Fibroblast of lung (primary cell): ENCODE measurements at regions not wholly inside any gene's neighbourhood (a gene's known extent, or its start where the extent isn't known, plus 50 kb on each side); places are given as distances from the start of the nearest gene placed in this dataset.
A peak's percentile ranks its signal among the peaks of the same experiment; 100 is the strongest.

Experiments used
- DNase-seq, 2 donors: peaks; one replicate each; pipeline versions ENCODE4 v3.0.0 to v3.0.0-alpha.2; 2010; ENCODE audit warnings: low read depth in 2 of 2
- H2AFZ ChIP-seq: 2 replicates; pipeline ENCODE4 v1.5.1; 2012; ENCODE audit warnings: low read length, control low read depth, inconsistent platforms
- H3K27ac ChIP-seq: 2 replicates; pipeline ENCODE4 v1.5.1; 2011; ENCODE audit warnings: low read length, control low read depth; ENCODE audit not compliant: insufficient read depth
- H3K27me3 ChIP-seq: 2 replicates; pipeline ENCODE4 v1.5.1; 2011; ENCODE audit warnings: mild to moderate bottlenecking, low read length; ENCODE audit not compliant: control insufficient read depth, insufficient read depth
- H3K36me3 ChIP-seq: 2 replicates; pipeline ENCODE4 v1.5.1; 2011; ENCODE audit warnings: low read length; ENCODE audit not compliant: control insufficient read depth, insufficient read depth
- H3K4me1 ChIP-seq: 2 replicates; pipeline ENCODE4 v1.5.1; 2011; ENCODE audit warnings: low read length; ENCODE audit not compliant: control insufficient read depth, insufficient read depth; ENCODE audit errors: extremely low read depth
- H3K4me2 ChIP-seq: 2 replicates; pipeline ENCODE4 v1.5.1; 2011; ENCODE audit warnings: low read length, control low read depth; ENCODE audit not compliant: insufficient read depth; ENCODE audit errors: extremely low read depth
- H3K4me3 ChIP-seq, 4 experiments: fragments of 200-600 bp in 1 of 4; sonication (generic) in 1 of 4; replicated peaks in 1 of 4; 2 replicates each; pipeline ENCODE4 v1.5.1; 2011 to 2016; ENCODE audit warnings: low read length in 4 of 4, low read depth in 3 of 4, mild to moderate bottlenecking in 3 of 4, control low read depth in 2 of 4, inconsistent platforms in 1 of 4, mixed read lengths in 1 of 4; ENCODE audit not compliant: insufficient read depth in 1 of 4; ENCODE audit errors: control extremely low read depth in 1 of 4
- H3K79me2 ChIP-seq: 2 replicates; pipeline ENCODE4 v1.5.1; 2012; ENCODE audit warnings: mild to moderate bottlenecking, low read length, inconsistent platforms; ENCODE audit not compliant: control insufficient read depth, insufficient read depth
- H3K9ac ChIP-seq: 2 replicates; pipeline ENCODE4 v1.5.1; 2011; ENCODE audit warnings: mild to moderate bottlenecking, low read length, control low read depth; ENCODE audit not compliant: insufficient read depth
- H3K9me3 ChIP-seq: 2 replicates; pipeline ENCODE4 v1.5.1; 2012; ENCODE audit warnings: low read depth, low read length; ENCODE audit not compliant: control insufficient read depth, insufficient read depth
- H4K20me1 ChIP-seq: 2 replicates; pipeline ENCODE4 v1.5.1; 2011; ENCODE audit warnings: low read length; ENCODE audit not compliant: control insufficient read depth, insufficient read depth; ENCODE audit errors: extremely low read depth
- CTCF ChIP-seq, 2 donors: IDR thresholded peaks in 1 of 2; conservative IDR thresholded peaks in 1 of 2; 1 replicate in 1 of 2; 2 replicates in 1 of 2; pipeline ENCODE4 v1.5.1; 2011 to 2012; ENCODE audit warnings: low read length in 2 of 2, control low read depth in 1 of 2, inconsistent platforms in 1 of 2, low read depth in 1 of 2, mild to moderate bottlenecking in 1 of 2
- EZH2 ChIP-seq: IDR thresholded peaks from 2 replicates; pipeline ENCODE4 v1.5.1; 2012; ENCODE audit warnings: low read length, control low read depth, mild to moderate bottlenecking; ENCODE audit errors: missing control alignments

- Histone ChIP-seq H3K9me3 (no peaks in the 10 kb centered on the region), H4K20me1 (no peaks in the 10 kb centered on the region), H3K79me2 (no peaks in the 10 kb centered on the region), H3K27ac (no peak overlapping the region), H3K4me1 (no peaks in the 10 kb centered on the region), H3K9ac (no peak overlapping the region), H3K4me3 (no peak overlapping the region), H3K27me3 (no peaks in the 10 kb centered on the region), H2AFZ (no peak overlapping the region), H3K36me3 (no peaks in the 10 kb centered on the region), H3K4me2 (no peak overlapping the region)
- TF ChIP-seq CTCF (conservative IDR thresholded peaks at IDR 0.05 in 1 of 2, IDR thresholded peaks at IDR 0.05 in 1 of 2; ENCODE audit: low read depth in 1 of 2, low read length in 2 of 2) (peak; percentile 85 to 97), EZH2 (no peak)
- peak in 1 of 2 donors; percentile 61 for DNase-seq
These were observed 122.4 kb upstream of the NUDT7 start for GRCh38 chr16:77599793-77600415.

GRCh38 chr16:77600555-77600954 lies 121.8 kb upstream of the NUDT7 start:
- H3K4me1 ChIP-seq: no peaks in the 10 kb centered on the region
- no peak overlapping the region for H3K27ac ChIP-seq
- no peaks in the 10 kb centered on the region for H3K9me3 ChIP-seq
- no peak overlapping the region for H3K4me3 ChIP-seq
- no peak overlapping the region for H2AFZ ChIP-seq
- no peaks in the 10 kb centered on the region for H3K27me3 ChIP-seq
- H3K36me3 ChIP-seq: no peaks in the 10 kb centered on the region
- H3K4me2 ChIP-seq: no peak overlapping the region
- no peak overlapping the region for H3K9ac ChIP-seq
- TF ChIP-seq CTCF (conservative IDR thresholded peaks at IDR 0.05 in 1 of 2, IDR thresholded peaks at IDR 0.05 in 1 of 2; ENCODE audit: low read depth in 1 of 2, low read length in 2 of 2) (no peak), EZH2 (no peak)
- DNase-seq: no peak
- no peaks in the 10 kb centered on the region for H4K20me1 ChIP-seq
- H3K79me2 ChIP-seq: no peaks in the 10 kb centered on the region

- H3K27ac ChIP-seq: no peak overlapping the region
- H3K9ac ChIP-seq: no peak overlapping the region
- H3K27me3 ChIP-seq: no peaks in the 10 kb centered on the region
- H3K9me3 ChIP-seq: no peaks in the 10 kb centered on the region
- H2AFZ ChIP-seq: no peak overlapping the region
- no peak overlapping the region for H3K4me3 ChIP-seq
- H3K4me2 ChIP-seq: no peak overlapping the region
- H3K4me1 ChIP-seq: no peaks in the 10 kb centered on the region
- H3K36me3 ChIP-seq: no peaks in the 10 kb centered on the region
- H3K79me2 ChIP-seq: no peaks in the 10 kb centered on the region
- no peak for TF ChIP-seq CTCF (conservative IDR thresholded peaks at IDR 0.05 in 1 of 2, IDR thresholded peaks at IDR 0.05 in 1 of 2; ENCODE audit: low read depth in 1 of 2, low read length in 2 of 2)
- TF ChIP-seq EZH2: no peak
- no peak for DNase-seq
- no peaks in the 10 kb centered on the region for H4K20me1 ChIP-seq
These were observed 118.7 kb upstream of the NUDT7 start for GRCh38 chr16:77603656-77604055.
